Mesenchymal stem cell (in vitro differentiated cells and primary cell): ENCODE measurements at regions not wholly inside any gene's neighbourhood (a gene's known extent, or its start where the extent isn't known, plus 50 kb on each side); places are given as distances from the start of the nearest gene placed in this dataset.
"Not testable (repeated sequence)": the region's sequence is repeated elsewhere in the genome, so short reads cannot be mapped to it uniquely, and the experiment has no call there.

Experiments used
- DNase-seq: peaks from one replicate; pipeline ENCODE4 v3.0.0-alpha.2; 2013
- H2AFZ ChIP-seq: one replicate; pipeline ENCODE4 v1.6.1; 2013; ENCODE audit warnings: low read depth, mild to moderate bottlenecking, control low read depth, inconsistent platforms, low read length, moderate library complexity
- H2AK5ac ChIP-seq: 2 replicates; pipeline ENCODE4 v1.6.1; 2013; ENCODE audit warnings: low read length, moderate library complexity, mild to moderate bottlenecking, inconsistent platforms; ENCODE audit not compliant: severe bottlenecking
- H2BK120ac ChIP-seq: one replicate; pipeline ENCODE4 v1.6.1; 2013; ENCODE audit warnings: low read depth, mild to moderate bottlenecking, inconsistent platforms, low read length, moderate library complexity
- H2BK12ac ChIP-seq, 2 experiments: one replicate each; pipeline ENCODE4 v1.6.1; 2013; ENCODE audit warnings: inconsistent platforms in 2 of 2, low read length in 2 of 2, mild to moderate bottlenecking in 2 of 2, moderate library complexity in 2 of 2, control low read depth in 1 of 2
- H2BK15ac ChIP-seq: one replicate; pipeline ENCODE4 v1.6.1; 2013; ENCODE audit warnings: mild to moderate bottlenecking, low read depth, inconsistent platforms; ENCODE audit not compliant: poor library complexity, severe bottlenecking
- H2BK5ac ChIP-seq: 2 replicates; pipeline ENCODE4 v1.6.1; 2013; ENCODE audit warnings: low read depth, mild to moderate bottlenecking, low read length, control low read depth, inconsistent platforms; ENCODE audit not compliant: poor library complexity, severe bottlenecking
- H3K14ac ChIP-seq, 2 experiments: one replicate each; pipeline ENCODE4 v1.6.1; 2013; ENCODE audit warnings: inconsistent platforms in 2 of 2, low read length in 2 of 2, control low read depth in 1 of 2, mild to moderate bottlenecking in 1 of 2, moderate library complexity in 1 of 2
- H3K18ac ChIP-seq, 2 experiments: one replicate each; pipeline ENCODE4 v1.6.1; 2013; ENCODE audit warnings: inconsistent platforms in 2 of 2, low read length in 2 of 2, control low read depth in 1 of 2, low read depth in 1 of 2, mild to moderate bottlenecking in 1 of 2
- H3K23ac ChIP-seq, 2 experiments: one replicate each; pipeline ENCODE4 v1.6.1; 2013; ENCODE audit warnings: inconsistent platforms in 2 of 2, low read length in 2 of 2, mild to moderate bottlenecking in 2 of 2, moderate library complexity in 2 of 2, control low read depth in 1 of 2
- H3K27ac ChIP-seq: 2 replicates; pipeline ENCODE4 v1.5.1; 2013; ENCODE audit warnings: mild to moderate bottlenecking, moderate library complexity, low read length, control low read depth, inconsistent platforms; ENCODE audit not compliant: poor library complexity, severe bottlenecking
- H3K27me3 ChIP-seq, 2 experiments: 2 replicates each; pipeline versions ENCODE4 v1.6.1 to v1.7.0; 2013; ENCODE audit warnings: low read length in 2 of 2, mild to moderate bottlenecking in 2 of 2, moderate library complexity in 2 of 2, control low read depth in 1 of 2, inconsistent platforms in 1 of 2; ENCODE audit not compliant: control insufficient read depth in 1 of 2, insufficient read depth in 1 of 2
- H3K36me3 ChIP-seq, 2 experiments: 2 replicates each; pipeline versions ENCODE4 v1.6.1 to v1.7.0; 2013; ENCODE audit warnings: low read length in 2 of 2, control low read depth in 1 of 2, inconsistent platforms in 1 of 2, low read depth in 1 of 2, mild to moderate bottlenecking in 1 of 2; ENCODE audit not compliant: insufficient read depth in 2 of 2, control insufficient read depth in 1 of 2
- H3K4ac ChIP-seq, 2 experiments: one replicate each; pipeline ENCODE4 v1.6.1; 2013; ENCODE audit warnings: inconsistent platforms in 2 of 2, low read length in 2 of 2, mild to moderate bottlenecking in 2 of 2, moderate library complexity in 2 of 2, control low read depth in 1 of 2, low read depth in 1 of 2
- H3K4me1 ChIP-seq: 2 replicates; pipeline ENCODE4 v1.6.1; 2013; ENCODE audit warnings: low read depth, low read length, control low read depth; ENCODE audit not compliant: control insufficient read depth, insufficient read depth
- H3K4me2 ChIP-seq: 2 replicates; pipeline ENCODE4 v1.6.1; 2013; ENCODE audit warnings: low read length, mild to moderate bottlenecking, inconsistent platforms; ENCODE audit not compliant: poor library complexity, severe bottlenecking
- H3K4me3 ChIP-seq, 2 experiments: 2 replicates each; pipeline versions ENCODE4 v1.5.1 to v1.7.0; 2013; ENCODE audit warnings: low read length in 2 of 2, mild to moderate bottlenecking in 2 of 2, control low read depth in 1 of 2, low read depth in 1 of 2; ENCODE audit not compliant: insufficient read depth in 1 of 2
- H3K79me1 ChIP-seq: replicated peaks from 2 replicates; pipeline ENCODE4 v1.6.1; 2013; ENCODE audit warnings: mild to moderate bottlenecking, control low read depth, low read length, inconsistent platforms; ENCODE audit not compliant: poor library complexity, severe bottlenecking
- H3K9ac ChIP-seq: 2 replicates; pipeline ENCODE4 v1.7.0; 2013; ENCODE audit warnings: mild to moderate bottlenecking, low read length, moderate library complexity
- H3K9me3 ChIP-seq: 2 replicates; pipeline ENCODE4 v1.7.0; 2013; ENCODE audit warnings: mild to moderate bottlenecking, low read length; ENCODE audit not compliant: control insufficient read depth
- H4K8ac ChIP-seq: one replicate; pipeline ENCODE4 v1.6.1; 2013; ENCODE audit warnings: inconsistent platforms, mild to moderate bottlenecking, low read length, moderate library complexity
- H4K91ac ChIP-seq: one replicate; pipeline ENCODE4 v1.6.1; 2013; ENCODE audit warnings: mild to moderate bottlenecking, low read length, inconsistent platforms
- WGBS: methylation state at CpG from one replicate; pipeline ENCODE4 v1.1.7; 2013; ENCODE audit warnings: mixed read lengths; 5-methylcytosine and 5-hydroxymethylcytosine counted together

- H3K23ac ChIP-seq: no peak overlapping the region
- H3K4me2 ChIP-seq: no peak overlapping the region
- H3K18ac ChIP-seq: no peak overlapping the region
- H3K27me3 ChIP-seq: no peaks in the 10 kb centered on the region
- no peak overlapping the region for H4K91ac ChIP-seq
- no peak overlapping the region for H2BK5ac ChIP-seq
- DNase-seq: no peak
- no peak overlapping the region for H3K4ac ChIP-seq
- no peak overlapping the region for H2BK120ac ChIP-seq
- H3K4me1 ChIP-seq: no peaks in the 10 kb centered on the region
- no peak overlapping the region for H3K9ac ChIP-seq
- no peak overlapping the region for H2BK15ac ChIP-seq
- H3K4me3 ChIP-seq: no peak overlapping the region
- 86% methylated on average over 2 of the region's 2 CpGs for whole genome bisulfite sequencing
- H2AFZ ChIP-seq: no peak overlapping the region
- no peaks in the 10 kb centered on the region for H3K36me3 ChIP-seq
- no peak overlapping the region for H2AK5ac ChIP-seq
- no peaks in the 10 kb centered on the region for H3K79me1 ChIP-seq
- no peak overlapping the region for H4K8ac ChIP-seq
- H2BK12ac ChIP-seq: no peak overlapping the region
- H3K14ac ChIP-seq: no peak overlapping the region
- H3K27ac ChIP-seq: no peak overlapping the region
- no peaks in the 10 kb centered on the region for H3K9me3 ChIP-seq
Observed at GRCh38 chr4:149047368-149047767, 605.2 kb upstream of the NR3C2 start.

GRCh38 chr4:149045731-149046130 is 603.5 kb upstream of the NR3C2 start:
- no peak overlapping the region for H2BK12ac ChIP-seq
- no peak overlapping the region for H3K14ac ChIP-seq
- H3K9me3 ChIP-seq: no peaks in the 10 kb centered on the region
- H3K4me3 ChIP-seq: no peak overlapping the region
- no peak overlapping the region for H2BK120ac ChIP-seq
- no peak overlapping the region for H3K23ac ChIP-seq
- no peak overlapping the region for H4K8ac ChIP-seq
- H4K91ac ChIP-seq: no peak overlapping the region
- H3K9ac ChIP-seq: no peak overlapping the region
- no peaks in the 10 kb centered on the region for H3K27me3 ChIP-seq
- H2BK15ac ChIP-seq: no peak overlapping the region
- no peaks in the 10 kb centered on the region for H3K4me1 ChIP-seq
- WGBS: 50% methylated on average over 1 of the region's 3 CpGs
- H3K79me1 ChIP-seq: no peaks in the 10 kb centered on the region
- no peak overlapping the region for H2AFZ ChIP-seq
- H3K36me3 ChIP-seq: no peaks in the 10 kb centered on the region
- no peak for DNase-seq
- no peak overlapping the region for H3K4me2 ChIP-seq
- H3K27ac ChIP-seq: no peak overlapping the region
- H2AK5ac ChIP-seq: no peak overlapping the region
- no peak overlapping the region for H2BK5ac ChIP-seq
- no peak overlapping the region for H3K18ac ChIP-seq
- no peak overlapping the region for H3K4ac ChIP-seq

- H3K4ac ChIP-seq, H3K18ac ChIP-seq, H4K91ac ChIP-seq, H3K79me1 ChIP-seq, H2BK5ac ChIP-seq, H3K14ac ChIP-seq, H3K4me3 ChIP-seq, H3K27me3 ChIP-seq, H3K9me3 ChIP-seq, H4K8ac ChIP-seq, H2BK120ac ChIP-seq, H2AK5ac ChIP-seq, H3K4me2 ChIP-seq, H3K4me1 ChIP-seq, H2AFZ ChIP-seq, H3K23ac ChIP-seq, H3K9ac ChIP-seq, H3K36me3 ChIP-seq, DNase-seq, H2BK15ac ChIP-seq, H3K27ac ChIP-seq, H2BK12ac ChIP-seq: not testable (repeated sequence)
- 77% methylated on average over 1 of the region's 2 CpGs for WGBS
Observed at GRCh38 chr4:149039786-149040185, 597.6 kb upstream of the NR3C2 start.

GRCh38 chr4:149031399-149031798 is 589.2 kb upstream of the NR3C2 start:
- H3K27me3 ChIP-seq: no peaks in the 10 kb centered on the region
- H2BK12ac ChIP-seq: no peak overlapping the region
- H2AK5ac ChIP-seq: no peak overlapping the region
- no peak overlapping the region for H3K23ac ChIP-seq
- no peak overlapping the region for H3K4ac ChIP-seq
- H3K4me1 ChIP-seq: no peaks in the 10 kb centered on the region
- no peak overlapping the region for H3K14ac ChIP-seq
- no peak overlapping the region for H2BK15ac ChIP-seq
- H3K18ac ChIP-seq: no peak overlapping the region
- no peaks in the 10 kb centered on the region for H3K79me1 ChIP-seq
- no peaks in the 10 kb centered on the region for H3K9me3 ChIP-seq
- H4K91ac ChIP-seq: no peak overlapping the region
- H3K4me3 ChIP-seq: no peak overlapping the region
- H4K8ac ChIP-seq: no peak overlapping the region
- DNase-seq: no peak
- H3K4me2 ChIP-seq: no peak overlapping the region
- H3K36me3 ChIP-seq: no peaks in the 10 kb centered on the region
- no peak overlapping the region for H3K9ac ChIP-seq
- no peak overlapping the region for H2AFZ ChIP-seq
- no peak overlapping the region for H3K27ac ChIP-seq
- H2BK120ac ChIP-seq: no peak overlapping the region
- H2BK5ac ChIP-seq: no peak overlapping the region
